Fibroblast of lung (primary cell): ENCODE measurements at regions not wholly inside any gene's neighbourhood (a gene's known extent, or its start where the extent isn't known, plus 50 kb on each side); places are given as distances from the start of the nearest gene placed in this dataset.
A peak's percentile ranks its signal among the peaks of the same experiment; 100 is the strongest.

ENCODE experiments used
- EZH2 ChIP-seq: IDR thresholded peaks from 2 replicates; pipeline ENCODE4 v1.5.1; 2012; ENCODE audit warnings: low read length, control low read depth, mild to moderate bottlenecking; ENCODE audit errors: missing control alignments
- TF ChIP-seq, protein P1 (sequence below), 2 donors: IDR thresholded peaks in 1 of 2; conservative IDR thresholded peaks in 1 of 2; 1 replicate in 1 of 2; 2 replicates in 1 of 2; pipeline ENCODE4 v1.5.1; 2011 to 2012; ENCODE audit warnings: low read length in 2 of 2, control low read depth in 1 of 2, inconsistent platforms in 1 of 2, low read depth in 1 of 2, mild to moderate bottlenecking in 1 of 2

- TF ChIP-seq, protein P1, sequence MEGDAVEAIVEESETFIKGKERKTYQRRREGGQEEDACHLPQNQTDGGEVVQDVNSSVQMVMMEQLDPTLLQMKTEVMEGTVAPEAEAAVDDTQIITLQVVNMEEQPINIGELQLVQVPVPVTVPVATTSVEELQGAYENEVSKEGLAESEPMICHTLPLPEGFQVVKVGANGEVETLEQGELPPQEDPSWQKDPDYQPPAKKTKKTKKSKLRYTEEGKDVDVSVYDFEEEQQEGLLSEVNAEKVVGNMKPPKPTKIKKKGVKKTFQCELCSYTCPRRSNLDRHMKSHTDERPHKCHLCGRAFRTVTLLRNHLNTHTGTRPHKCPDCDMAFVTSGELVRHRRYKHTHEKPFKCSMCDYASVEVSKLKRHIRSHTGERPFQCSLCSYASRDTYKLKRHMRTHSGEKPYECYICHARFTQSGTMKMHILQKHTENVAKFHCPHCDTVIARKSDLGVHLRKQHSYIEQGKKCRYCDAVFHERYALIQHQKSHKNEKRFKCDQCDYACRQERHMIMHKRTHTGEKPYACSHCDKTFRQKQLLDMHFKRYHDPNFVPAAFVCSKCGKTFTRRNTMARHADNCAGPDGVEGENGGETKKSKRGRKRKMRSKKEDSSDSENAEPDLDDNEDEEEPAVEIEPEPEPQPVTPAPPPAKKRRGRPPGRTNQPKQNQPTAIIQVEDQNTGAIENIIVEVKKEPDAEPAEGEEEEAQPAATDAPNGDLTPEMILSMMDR (conservative IDR thresholded peaks at IDR 0.05 in 1 of 2, IDR thresholded peaks at IDR 0.05 in 1 of 2; ENCODE audit: low read depth in 1 of 2, low read length in 2 of 2) = peak; percentile 96
- no peak for TF ChIP-seq EZH2
Measured at GRCh38 chr18:57881818-57882413, 78.8 kb upstream of the ATP8B1 start.
